ENCODE measurements at regions not wholly inside any gene's neighbourhood (a gene's known extent, or its start where the extent isn't known, plus 50 kb on each side); places are given as distances from the start of the nearest gene placed in this dataset.

DNA sequence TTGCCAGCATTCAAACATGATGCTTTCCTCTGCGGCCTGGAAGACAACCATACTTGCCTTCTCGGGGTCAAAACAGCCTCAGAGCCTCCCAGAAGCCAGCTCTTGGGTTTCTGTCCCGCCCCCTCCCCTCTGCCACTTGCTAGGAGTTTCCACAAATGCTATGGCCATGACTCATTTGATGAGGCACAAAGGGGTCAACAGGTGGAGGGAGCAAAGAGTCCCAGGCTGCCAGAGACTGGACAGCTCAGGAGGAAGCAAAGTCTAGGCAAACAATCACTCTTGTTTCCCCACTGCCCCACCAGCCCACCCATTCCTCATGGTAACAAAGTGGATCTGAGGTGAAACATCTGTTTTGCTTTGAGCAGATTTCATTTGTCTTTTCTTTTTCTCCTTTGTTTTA, 551.1 kb downstream of the TNS1 start:
- Histone ChIP-seq H3K36me3 (ENCODE audit: insufficient read depth in 1 of 2, low read depth in 1 of 2) (no peaks in the 10 kb centered on the region), H3K9me3 (no peaks in the 10 kb centered on the region), H3K4me1 (no peaks in the 10 kb centered on the region), H3K4me3 (no peak overlapping the region), H3K27ac (no peak overlapping the region), H3K27me3 (ENCODE audit: insufficient read depth in 3 of 3, low read length in 2 of 3) (no peaks in the 10 kb centered on the region)
- intact Hi-C loops (cut with DNase I), result no loop called here
- WGBS, 3 donors, result 55 to 77% (median 59%) methylated on average over 3 of the region's 3 CpGs
- DNase-seq (no peak), ATAC-seq (peak in 1 of 4 donors; percentile 48)
- TF ChIP-seq CTCF (IDR thresholded peaks at IDR 0.05), result no peak

GRCh38 chr2:217449444-217449843, 553.4 kb downstream of the TNS1 start:
- ATAC-seq, result no peak
- no peak overlapping the region for H3K4me3 ChIP-seq
- no peaks in the 10 kb centered on the region for H3K27me3 ChIP-seq (ENCODE audit: insufficient read depth in 3 of 3, low read length in 2 of 3)
- intact Hi-C loops (cut with DNase I), result no loop called here
- TF ChIP-seq CTCF (IDR thresholded peaks at IDR 0.05), result no peak
- H3K4me1 ChIP-seq, result no peaks in the 10 kb centered on the region
- DNase-seq, result no peak
- H3K27ac ChIP-seq, result no peak overlapping the region
- no peaks in the 10 kb centered on the region for H3K9me3 ChIP-seq
- H3K36me3 ChIP-seq (ENCODE audit: insufficient read depth in 1 of 2, low read depth in 1 of 2), result no peaks in the 10 kb centered on the region
- WGBS, 3 donors, result 92 to 94% (median 92%) methylated on average over 8 of the region's 8 CpGs

DNA sequence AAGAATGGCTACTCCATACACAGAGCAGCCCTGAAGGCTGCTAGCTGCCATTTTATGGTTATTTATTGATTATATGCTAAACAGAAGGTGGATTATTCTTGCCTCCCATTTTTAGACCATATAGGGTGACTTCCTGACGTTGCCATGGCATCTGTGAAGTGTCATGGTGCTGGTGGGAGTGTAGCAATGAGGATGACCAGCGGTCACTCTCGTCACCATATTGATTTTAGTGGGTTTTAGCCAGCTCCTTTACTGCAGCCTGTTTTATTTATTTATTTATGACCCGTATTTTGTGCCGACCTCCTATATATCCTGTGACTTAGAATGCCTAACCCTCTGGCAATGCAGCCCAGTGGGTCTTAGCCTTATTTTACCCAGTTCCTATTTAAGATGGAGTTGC, 553.9 kb downstream of the TNS1 start:
- Histone ChIP-seq H3K9me3 (no peaks in the 10 kb centered on the region), H3K27ac (no peak overlapping the region), H3K36me3 (ENCODE audit: insufficient read depth in 1 of 2, low read depth in 1 of 2) (no peaks in the 10 kb centered on the region), H3K4me3 (no peak overlapping the region), H3K4me1 (no peaks in the 10 kb centered on the region), H3K27me3 (ENCODE audit: insufficient read depth in 3 of 3, low read length in 2 of 3) (no peaks in the 10 kb centered on the region)
- intact Hi-C loops (cut with DNase I), result no loop called here
- no peak for TF ChIP-seq CTCF (IDR thresholded peaks at IDR 0.05)
- no peak for DNase-seq
- ATAC-seq, result no peak
- 96 to 98% (median 97%) methylated on average over 5 of the region's 5 CpGs for WGBS, 3 donors

DNA sequence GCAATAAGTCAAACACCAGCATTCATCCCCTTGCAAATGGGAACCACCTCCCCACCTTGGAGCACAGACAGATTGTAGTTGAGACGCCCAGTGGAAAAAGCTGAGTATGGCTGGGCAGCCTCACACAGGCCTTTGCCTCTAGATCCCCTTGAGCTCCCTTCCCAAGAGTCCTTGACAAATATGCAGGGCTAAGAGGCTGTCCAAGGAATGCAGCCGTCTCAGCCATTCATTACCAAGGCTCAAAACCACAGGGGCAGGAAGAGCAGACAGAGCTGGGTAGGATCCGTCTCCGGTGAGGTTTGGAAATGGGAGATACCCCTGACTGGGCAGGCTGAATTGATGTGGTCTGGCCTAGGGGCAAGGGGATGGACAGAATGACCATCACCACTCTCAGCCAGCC, 557.1 kb downstream of the TNS1 start:
- Histone ChIP-seq H3K4me3 (no peak overlapping the region), H3K4me1 (no peaks in the 10 kb centered on the region), H3K36me3 (ENCODE audit: insufficient read depth in 1 of 2, low read depth in 1 of 2) (no peaks in the 10 kb centered on the region), H3K27ac (no peak overlapping the region), H3K9me3 (no peaks in the 10 kb centered on the region), H3K27me3 (ENCODE audit: insufficient read depth in 3 of 3, low read length in 2 of 3) (no peaks in the 10 kb centered on the region)
- ATAC-seq (peak in 1 of 4 donors; percentile 30), DNase-seq (no peak)
- 66 to 79% (median 73%) methylated on average over 4 of the region's 4 CpGs for WGBS, 3 donors
- no peak for TF ChIP-seq CTCF (IDR thresholded peaks at IDR 0.05)
- intact Hi-C loops (cut with DNase I), result no loop called here

GRCh38 chr2:217444932-217445331, 557.9 kb downstream of the TNS1 start:
- ATAC-seq (no peak), DNase-seq (no peak)
- TF ChIP-seq CTCF (IDR thresholded peaks at IDR 0.05), result no peak
- Histone ChIP-seq H3K27ac (no peak overlapping the region), H3K9me3 (no peaks in the 10 kb centered on the region), H3K4me1 (peaks cover 6% of the 10 kb centered on the region), H3K4me3 (no peak overlapping the region), H3K36me3 (ENCODE audit: insufficient read depth in 1 of 2, low read depth in 1 of 2) (no peaks in the 10 kb centered on the region), H3K27me3 (ENCODE audit: insufficient read depth in 3 of 3, low read length in 2 of 3) (no peaks in the 10 kb centered on the region)
- intact Hi-C loops (cut with DNase I), result no loop called here

Measured in psoas muscle (tissue), 7 donors.